Parathyroid adenoma (tissue), 2 donors: ENCODE measurements at regions not wholly inside any gene's neighbourhood (a gene's known extent, or its start where the extent isn't known, plus 50 kb on each side); places are given as distances from the start of the nearest gene placed in this dataset.

Experiments
- H2AFZ ChIP-seq: fragments of 300-600 bp; sonication (generic); one replicate; pipeline ENCODE4 v1.7.0; 2017; ENCODE audit warnings: antibody characterized with exemption, mild to moderate bottlenecking
- H3K27ac ChIP-seq: fragments of 300-600 bp; sonication (generic); one replicate; pipeline ENCODE4 v1.7.0; 2017
- H3K27me3 ChIP-seq: fragments of 300-600 bp; sonication (generic); one replicate; pipeline ENCODE4 v1.7.0; 2017; ENCODE audit warnings: low read length; ENCODE audit not compliant: control insufficient read depth, insufficient read depth
- H3K36me3 ChIP-seq: fragments of 300-600 bp; sonication (generic); one replicate; pipeline ENCODE4 v1.7.0; 2017; ENCODE audit warnings: low read length; ENCODE audit not compliant: control insufficient read depth, insufficient read depth
- H3K4me1 ChIP-seq: fragments of 300-600 bp; sonication (generic); one replicate; pipeline ENCODE4 v1.7.0; 2017; ENCODE audit warnings: control low read depth
- H3K4me2 ChIP-seq: fragments of 300-600 bp; sonication (generic); one replicate; pipeline ENCODE4 v1.7.0; 2017; ENCODE audit warnings: low read length
- H3K4me3 ChIP-seq: fragments of 300-600 bp; sonication (generic); one replicate; pipeline ENCODE4 v1.7.0; 2017; ENCODE audit warnings: low read depth, low read length
- H3K79me2 ChIP-seq: fragments of 300-600 bp; sonication (generic); one replicate; pipeline ENCODE4 v1.7.0; 2017; ENCODE audit warnings: control low read depth
- H3K9ac ChIP-seq: fragments of 300-600 bp; sonication (generic); one replicate; pipeline ENCODE4 v1.7.0; 2017; ENCODE audit warnings: mild to moderate bottlenecking
- H3K9me3 ChIP-seq: fragments of 300-600 bp; sonication (generic); one replicate; pipeline ENCODE4 v1.7.0; 2017; ENCODE audit warnings: low read length; ENCODE audit not compliant: control insufficient read depth
- TF ChIP-seq, protein P1 (sequence below): fragments of 300-600 bp; sonication (generic); IDR thresholded peaks from one replicate; pipeline ENCODE4 v1.7.0; 2017; ENCODE audit warnings: antibody characterized with exemption, mild to moderate bottlenecking
- donor health status: primary hyperparathyroidism.

DNA sequence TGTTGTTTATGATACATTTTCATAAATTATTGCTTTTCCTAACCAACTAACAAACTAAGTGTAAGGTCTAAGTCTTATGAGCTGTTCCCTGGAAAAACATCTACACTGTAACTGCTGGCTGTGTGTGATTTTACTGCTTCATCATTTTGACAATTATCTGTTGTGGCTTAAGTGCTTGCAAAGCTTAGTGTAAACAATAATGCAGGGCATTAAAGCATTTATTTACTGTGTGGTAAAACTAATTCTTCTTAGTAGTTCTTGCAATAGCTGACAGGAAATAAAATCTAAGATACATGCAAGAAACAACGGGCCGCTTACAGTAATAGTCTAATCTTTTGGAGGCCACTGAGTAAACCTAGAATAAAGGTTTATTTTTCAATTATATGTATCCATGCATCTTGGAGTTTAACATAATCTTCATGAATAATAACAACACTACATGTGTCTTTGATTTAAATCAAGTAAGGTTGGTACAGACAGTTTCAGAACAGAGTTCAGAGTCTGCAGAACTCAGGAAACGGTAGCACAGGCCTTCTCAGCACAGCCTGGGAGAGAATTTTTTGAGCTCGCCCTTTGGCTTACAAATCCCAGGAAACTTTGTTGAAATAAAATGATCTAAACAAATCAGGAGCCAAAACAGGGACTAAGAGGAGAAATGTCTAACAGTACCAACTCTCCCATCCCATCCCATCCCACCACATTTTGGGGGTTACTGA lies 473.1 kb downstream of the NR2F1-AS1 start:
- TF ChIP-seq, protein P1, sequence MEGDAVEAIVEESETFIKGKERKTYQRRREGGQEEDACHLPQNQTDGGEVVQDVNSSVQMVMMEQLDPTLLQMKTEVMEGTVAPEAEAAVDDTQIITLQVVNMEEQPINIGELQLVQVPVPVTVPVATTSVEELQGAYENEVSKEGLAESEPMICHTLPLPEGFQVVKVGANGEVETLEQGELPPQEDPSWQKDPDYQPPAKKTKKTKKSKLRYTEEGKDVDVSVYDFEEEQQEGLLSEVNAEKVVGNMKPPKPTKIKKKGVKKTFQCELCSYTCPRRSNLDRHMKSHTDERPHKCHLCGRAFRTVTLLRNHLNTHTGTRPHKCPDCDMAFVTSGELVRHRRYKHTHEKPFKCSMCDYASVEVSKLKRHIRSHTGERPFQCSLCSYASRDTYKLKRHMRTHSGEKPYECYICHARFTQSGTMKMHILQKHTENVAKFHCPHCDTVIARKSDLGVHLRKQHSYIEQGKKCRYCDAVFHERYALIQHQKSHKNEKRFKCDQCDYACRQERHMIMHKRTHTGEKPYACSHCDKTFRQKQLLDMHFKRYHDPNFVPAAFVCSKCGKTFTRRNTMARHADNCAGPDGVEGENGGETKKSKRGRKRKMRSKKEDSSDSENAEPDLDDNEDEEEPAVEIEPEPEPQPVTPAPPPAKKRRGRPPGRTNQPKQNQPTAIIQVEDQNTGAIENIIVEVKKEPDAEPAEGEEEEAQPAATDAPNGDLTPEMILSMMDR, result no peak
- no peak overlapping the region for H3K4me3 ChIP-seq
- H3K9ac ChIP-seq, result no peak overlapping the region
- H3K27me3 ChIP-seq, result no peaks in the 10 kb centered on the region
- no peaks in the 10 kb centered on the region for H3K4me1 ChIP-seq
- H3K27ac ChIP-seq, result no peak overlapping the region
- no peak overlapping the region for H3K4me2 ChIP-seq
- no peaks in the 10 kb centered on the region for H3K36me3 ChIP-seq
- H2AFZ ChIP-seq, result no peak overlapping the region
- H3K79me2 ChIP-seq, result no peaks in the 10 kb centered on the region
- no peaks in the 10 kb centered on the region for H3K9me3 ChIP-seq

- H3K4me2 ChIP-seq, result no peak overlapping the region
- no peaks in the 10 kb centered on the region for H3K79me2 ChIP-seq
- H3K9me3 ChIP-seq, result no peaks in the 10 kb centered on the region
- no peak overlapping the region for H3K9ac ChIP-seq
- H3K27ac ChIP-seq, result no peak overlapping the region
- H2AFZ ChIP-seq, result no peak overlapping the region
- TF ChIP-seq, protein P1, result no peak
- H3K4me1 ChIP-seq, result no peaks in the 10 kb centered on the region
- H3K27me3 ChIP-seq, result no peaks in the 10 kb centered on the region
- no peak overlapping the region for H3K4me3 ChIP-seq
- H3K36me3 ChIP-seq, result no peaks in the 10 kb centered on the region
Measured at GRCh38 chr5:93107141-93107540, 473.9 kb downstream of the NR2F1-AS1 start.

- no peak overlapping the region for H3K27ac ChIP-seq
- H3K4me1 ChIP-seq, result no peaks in the 10 kb centered on the region
- H2AFZ ChIP-seq, result no peak overlapping the region
- H3K79me2 ChIP-seq, result no peaks in the 10 kb centered on the region
- no peak overlapping the region for H3K4me3 ChIP-seq
- no peak overlapping the region for H3K4me2 ChIP-seq
- H3K9me3 ChIP-seq, result no peaks in the 10 kb centered on the region
- TF ChIP-seq, protein P1, result no peak
- no peak overlapping the region for H3K9ac ChIP-seq
- H3K27me3 ChIP-seq, result no peaks in the 10 kb centered on the region
- no peaks in the 10 kb centered on the region for H3K36me3 ChIP-seq
Measured at GRCh38 chr5:93101661-93102060, 479.4 kb downstream of the NR2F1-AS1 start.

DNA sequence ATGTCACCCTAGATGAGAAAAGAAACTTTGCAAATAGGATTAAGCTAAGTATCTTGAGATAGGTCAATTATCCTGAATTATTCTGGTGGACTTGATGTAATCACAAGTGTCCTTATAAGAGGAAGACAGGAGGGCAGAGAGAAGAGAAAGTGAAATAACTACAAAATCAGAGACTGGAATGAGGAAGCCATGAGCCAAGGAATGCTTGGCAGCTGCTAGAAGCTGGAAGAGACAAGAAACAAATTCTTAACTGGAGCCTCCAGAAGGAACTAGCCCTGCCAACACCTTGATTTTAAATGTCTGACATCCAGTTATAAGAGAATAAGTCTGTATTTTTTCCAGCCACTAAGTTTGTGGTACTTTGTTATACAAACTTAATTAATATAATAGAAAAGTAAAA lies 480.0 kb downstream of the NR2F1-AS1 start:
- Histone ChIP-seq H3K9ac (no peak overlapping the region), H3K27ac (no peak overlapping the region), H3K27me3 (no peaks in the 10 kb centered on the region), H3K9me3 (no peaks in the 10 kb centered on the region), H2AFZ (no peak overlapping the region), H3K4me1 (no peaks in the 10 kb centered on the region), H3K4me2 (no peak overlapping the region), H3K36me3 (no peaks in the 10 kb centered on the region), H3K4me3 (no peak overlapping the region), H3K79me2 (no peaks in the 10 kb centered on the region)
- TF ChIP-seq, protein P1, result no peak

DNA sequence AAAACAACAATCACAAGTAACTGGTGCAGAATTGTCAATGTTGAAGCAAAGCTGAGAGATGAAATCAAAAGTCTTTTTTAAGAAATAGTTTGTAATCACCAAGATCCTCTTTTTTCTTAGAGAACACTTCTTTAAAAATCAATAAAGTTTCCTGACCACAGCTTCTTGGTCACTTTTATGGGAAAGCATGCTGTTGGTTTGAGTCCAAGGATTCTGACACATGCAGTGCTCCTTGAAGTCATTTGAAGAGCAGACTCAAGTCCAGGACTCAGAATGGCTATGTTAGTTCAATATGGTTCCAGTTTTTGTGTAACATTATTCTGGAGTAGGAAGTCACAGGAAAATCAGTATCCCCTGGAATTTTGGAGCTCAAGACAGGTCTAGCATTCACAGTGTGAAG lies 480.6 kb downstream of the NR2F1-AS1 start:
- Histone ChIP-seq H3K4me3 (no peak overlapping the region), H3K9me3 (no peaks in the 10 kb centered on the region), H3K27me3 (no peaks in the 10 kb centered on the region), H3K36me3 (no peaks in the 10 kb centered on the region), H2AFZ (no peak overlapping the region), H3K79me2 (no peaks in the 10 kb centered on the region), H3K27ac (no peak overlapping the region), H3K4me1 (no peaks in the 10 kb centered on the region), H3K4me2 (no peak overlapping the region), H3K9ac (no peak overlapping the region)
- TF ChIP-seq, protein P1, result no peak
